ENCODE measurements at regions not wholly inside any gene's neighbourhood (a gene's known extent, or its start where the extent isn't known, plus 50 kb on each side); places are given as distances from the start of the nearest gene placed in this dataset.

DNA sequence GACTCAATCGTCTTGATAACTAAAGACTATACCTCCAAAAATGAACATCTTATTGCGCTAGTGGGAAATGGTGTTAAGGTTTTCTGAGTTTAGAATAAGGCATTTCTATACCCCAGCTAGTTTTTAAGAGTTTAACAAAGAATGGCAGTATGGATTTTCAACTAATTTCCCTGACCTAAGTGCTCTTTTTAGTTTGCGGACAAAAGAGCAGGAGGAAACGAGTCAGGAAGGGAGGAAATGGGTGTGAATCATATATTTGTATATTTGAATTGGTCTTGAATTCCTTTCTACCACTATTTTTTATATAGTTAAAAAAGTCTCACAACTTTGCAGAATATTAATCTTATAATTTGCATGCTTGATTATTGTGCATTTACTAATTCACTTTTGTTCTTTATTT is 516.3 kb upstream of the ZNF608 start:
- intact Hi-C loops (cut with DNase I; ENCODE audit: low total_unique reads): no loop called here
- Histone ChIP-seq H3K36me3 (no peaks in the 10 kb centered on the region), H3K27ac (no peak overlapping the region), H3K27me3 (no peaks in the 10 kb centered on the region), H3K9me3 (no peaks in the 10 kb centered on the region), H3K4me1 (no peaks in the 10 kb centered on the region), H3K4me3 (no peak overlapping the region)
- TF ChIP-seq CTCF (IDR thresholded peaks at IDR 0.05) (no peak), POLR2A (IDR thresholded peaks at IDR 0.05) (no peak)
- no peak for DNase-seq

GRCh38 chr5:125263356-125263755 is 516.9 kb upstream of the ZNF608 start:
- intact Hi-C loops (cut with DNase I; ENCODE audit: low total_unique reads): no loop called here
- no peak for TF ChIP-seq POLR2A (IDR thresholded peaks at IDR 0.05)
- no peak for TF ChIP-seq CTCF (IDR thresholded peaks at IDR 0.05)
- Histone ChIP-seq H3K4me1 (no peaks in the 10 kb centered on the region), H3K36me3 (no peaks in the 10 kb centered on the region), H3K4me3 (no peak overlapping the region), H3K27ac (no peak overlapping the region), H3K9me3 (no peaks in the 10 kb centered on the region), H3K27me3 (no peaks in the 10 kb centered on the region)
- no peak for DNase-seq

DNA sequence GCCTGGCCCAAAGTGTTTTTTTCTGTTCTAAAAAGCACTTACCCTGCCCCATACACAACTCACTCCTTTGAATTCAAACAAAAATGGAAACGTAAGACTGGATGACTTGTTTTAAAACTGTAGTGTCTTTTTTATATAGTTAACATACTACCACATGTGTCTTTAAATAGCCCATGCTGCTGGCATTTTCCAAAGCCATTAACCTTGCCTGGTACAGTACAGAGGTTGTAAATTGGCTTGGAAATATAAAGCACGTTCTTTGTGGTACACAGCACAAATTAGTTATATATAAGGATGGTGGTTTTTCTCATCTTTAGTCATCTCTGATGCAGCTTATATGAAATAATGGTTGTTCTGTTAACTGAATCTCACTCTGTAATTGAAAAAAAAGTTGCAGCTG is 519.7 kb upstream of the ZNF608 start:
- Histone ChIP-seq H3K9me3 (no peaks in the 10 kb centered on the region), H3K4me3 (no peak overlapping the region), H3K4me1 (no peaks in the 10 kb centered on the region), H3K27ac (no peak overlapping the region), H3K36me3 (no peaks in the 10 kb centered on the region), H3K27me3 (no peaks in the 10 kb centered on the region)
- intact Hi-C loops (cut with DNase I; ENCODE audit: low total_unique reads): no loop called here
- DNase-seq: no peak
- TF ChIP-seq CTCF (IDR thresholded peaks at IDR 0.05) (no peak), POLR2A (IDR thresholded peaks at IDR 0.05) (no peak)

GRCh38 chr5:125267636-125268248 is 521.3 kb upstream of the ZNF608 start:
- H3K4me1 ChIP-seq: peaks cover 0 to 5% of the 10 kb centered on the region in 2 donors
- H3K27ac ChIP-seq: no peak overlapping the region
- H3K4me3 ChIP-seq: no peak overlapping the region
- H3K9me3 ChIP-seq: no peaks in the 10 kb centered on the region
- intact Hi-C loops (cut with DNase I; ENCODE audit: low total_unique reads): no loop called here
- TF ChIP-seq CTCF (IDR thresholded peaks at IDR 0.05): no peak
- no peak for TF ChIP-seq POLR2A (IDR thresholded peaks at IDR 0.05)
- no peaks in the 10 kb centered on the region for H3K27me3 ChIP-seq
- no peak for DNase-seq
- H3K36me3 ChIP-seq: no peaks in the 10 kb centered on the region

DNA sequence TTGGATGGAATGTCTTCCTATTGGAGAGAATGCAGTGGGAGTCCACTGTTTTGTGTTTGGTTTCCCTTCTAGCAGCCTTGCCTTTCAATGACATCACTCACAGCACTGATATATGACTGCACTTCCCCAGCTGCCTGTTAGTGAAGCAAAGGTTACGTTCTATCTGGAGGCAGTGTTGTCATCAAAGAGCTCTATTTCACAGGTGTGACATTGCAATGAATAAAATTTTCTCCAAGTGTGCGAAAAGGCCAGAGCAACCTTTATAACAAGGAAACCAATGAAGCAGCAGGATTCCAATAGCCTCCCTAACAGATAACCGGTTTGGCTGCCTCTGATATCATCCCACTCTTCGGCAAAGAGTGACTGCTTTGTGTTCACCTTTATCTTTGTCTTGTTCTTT is 523.5 kb upstream of the ZNF608 start:
- intact Hi-C loops (cut with DNase I; ENCODE audit: low total_unique reads): no loop called here
- TF ChIP-seq POLR2A (IDR thresholded peaks at IDR 0.05): no peak
- no peak for TF ChIP-seq CTCF (IDR thresholded peaks at IDR 0.05)

More for the DNA sequence above, 523.5 kb upstream of the ZNF608 start:
- H3K36me3 ChIP-seq: no peaks in the 10 kb centered on the region
- H3K4me1 ChIP-seq: peaks cover 0 to 5% of the 10 kb centered on the region in 2 donors
- no peak for DNase-seq
- no peaks in the 10 kb centered on the region for H3K27me3 ChIP-seq
- no peak overlapping the region for H3K4me3 ChIP-seq
- no peaks in the 10 kb centered on the region for H3K9me3 ChIP-seq
- no peak overlapping the region for H3K27ac ChIP-seq
